Keratinocyte (primary cell): ENCODE measurements at regions not wholly inside any gene's neighbourhood (a gene's known extent, or its start where the extent isn't known, plus 50 kb on each side); places are given as distances from the start of the nearest gene placed in this dataset.
A peak's percentile ranks its signal among the peaks of the same experiment; 100 is the strongest.

Experiments used
- EZH2 ChIP-seq: IDR thresholded peaks from one replicate; pipeline ENCODE4 v1.6.1; 2012; ENCODE audit warnings: inconsistent platforms, mild to moderate bottlenecking, low read length, moderate library complexity
- TF ChIP-seq, protein P1 (sequence below), 3 experiments: IDR thresholded peaks in 1 of 3; conservative IDR thresholded peaks in 1 of 3; optimal IDR thresholded peaks in 1 of 3; 2 replicates in 2 of 3; 3 replicates in 1 of 3; pipeline versions ENCODE3 to v1.5.1; 2011; ENCODE audit warnings: low read length in 3 of 3, mild to moderate bottlenecking in 3 of 3, moderate library complexity in 2 of 3, control low read depth in 1 of 3, inconsistent platforms in 1 of 3; ENCODE audit not compliant: insufficient read depth in 2 of 3; ENCODE audit errors: extremely low read depth in 1 of 3

DNA sequence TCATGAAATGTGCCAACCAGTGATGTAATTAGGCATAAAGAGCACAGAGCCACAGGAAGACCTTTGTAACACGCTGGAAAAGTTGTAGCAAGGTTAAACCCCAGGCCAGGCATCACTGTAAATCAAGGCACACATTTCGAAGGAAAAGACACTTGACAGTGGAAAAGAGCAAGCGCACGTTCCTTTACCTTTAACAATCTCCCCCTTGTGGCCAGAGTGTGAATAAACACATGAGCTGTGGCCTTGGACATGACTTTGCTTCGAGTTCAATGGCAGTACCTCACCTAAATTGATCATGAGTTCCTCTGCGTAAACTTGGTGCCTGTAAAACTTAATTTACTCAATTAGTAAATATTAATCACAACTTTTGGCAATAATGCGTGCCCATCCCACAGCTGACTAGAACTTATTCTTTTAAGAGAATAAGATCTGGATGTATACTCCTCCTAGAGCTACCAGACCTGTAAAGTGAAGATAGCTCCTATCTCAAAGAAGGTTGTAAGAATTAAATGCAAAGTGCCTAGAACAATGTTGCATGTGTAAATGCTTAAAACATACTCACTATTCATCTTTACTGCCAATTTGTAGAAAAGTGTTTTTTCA, 757.0 kb upstream of the NECTIN3 start:
- TF ChIP-seq, protein P1, sequence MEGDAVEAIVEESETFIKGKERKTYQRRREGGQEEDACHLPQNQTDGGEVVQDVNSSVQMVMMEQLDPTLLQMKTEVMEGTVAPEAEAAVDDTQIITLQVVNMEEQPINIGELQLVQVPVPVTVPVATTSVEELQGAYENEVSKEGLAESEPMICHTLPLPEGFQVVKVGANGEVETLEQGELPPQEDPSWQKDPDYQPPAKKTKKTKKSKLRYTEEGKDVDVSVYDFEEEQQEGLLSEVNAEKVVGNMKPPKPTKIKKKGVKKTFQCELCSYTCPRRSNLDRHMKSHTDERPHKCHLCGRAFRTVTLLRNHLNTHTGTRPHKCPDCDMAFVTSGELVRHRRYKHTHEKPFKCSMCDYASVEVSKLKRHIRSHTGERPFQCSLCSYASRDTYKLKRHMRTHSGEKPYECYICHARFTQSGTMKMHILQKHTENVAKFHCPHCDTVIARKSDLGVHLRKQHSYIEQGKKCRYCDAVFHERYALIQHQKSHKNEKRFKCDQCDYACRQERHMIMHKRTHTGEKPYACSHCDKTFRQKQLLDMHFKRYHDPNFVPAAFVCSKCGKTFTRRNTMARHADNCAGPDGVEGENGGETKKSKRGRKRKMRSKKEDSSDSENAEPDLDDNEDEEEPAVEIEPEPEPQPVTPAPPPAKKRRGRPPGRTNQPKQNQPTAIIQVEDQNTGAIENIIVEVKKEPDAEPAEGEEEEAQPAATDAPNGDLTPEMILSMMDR (optimal IDR thresholded peaks at IDR 0.05 in 1 of 3, IDR thresholded peaks at IDR 0.05 in 1 of 3, conservative IDR thresholded peaks at IDR 0.05 in 1 of 3; ENCODE audit: extremely low read depth in 1 of 3, insufficient read depth in 2 of 3, low read length in 3 of 3), result peak; percentile 78 to 79 (median 79)
- no peak for TF ChIP-seq EZH2
